ENCODE measurements at regions not wholly inside any gene's neighbourhood (a gene's known extent, or its start where the extent isn't known, plus 50 kb on each side); places are given as distances from the start of the nearest gene placed in this dataset.

GRCh38 chr18:34971313-34971712 lies 69.9 kb upstream of the MAPRE2 start:
- Histone ChIP-seq H3K27me3 (no peaks in the 10 kb centered on the region), H3K27ac (no peak overlapping the region), H3K36me3 (no peaks in the 10 kb centered on the region), H3K9me3 (no peaks in the 10 kb centered on the region), H3K4me1 (no peaks in the 10 kb centered on the region), H3K4me3 (no peak overlapping the region)
- intact Hi-C loops (cut with DNase I; ENCODE audit: low total_unique reads), result no loop called here
- no peak for DNase-seq
- TF ChIP-seq CTCF (IDR thresholded peaks at IDR 0.05), result no peak
- TF ChIP-seq POLR2A (IDR thresholded peaks at IDR 0.05), result no peak

- no peaks in the 10 kb centered on the region for H3K9me3 ChIP-seq
- no peak overlapping the region for H3K4me3 ChIP-seq
- H3K27ac ChIP-seq, result no peak overlapping the region
- no peaks in the 10 kb centered on the region for H3K4me1 ChIP-seq
- no peak for TF ChIP-seq CTCF (IDR thresholded peaks at IDR 0.05)
- TF ChIP-seq POLR2A (IDR thresholded peaks at IDR 0.05), result no peak
- no peaks in the 10 kb centered on the region for H3K36me3 ChIP-seq
- intact Hi-C loops (cut with DNase I; ENCODE audit: low total_unique reads), result no loop called here
- DNase-seq, result no peak
- H3K27me3 ChIP-seq, result no peaks in the 10 kb centered on the region
Measured at GRCh38 chr18:34972765-34973414, 68.3 kb upstream of the MAPRE2 start.

DNA sequence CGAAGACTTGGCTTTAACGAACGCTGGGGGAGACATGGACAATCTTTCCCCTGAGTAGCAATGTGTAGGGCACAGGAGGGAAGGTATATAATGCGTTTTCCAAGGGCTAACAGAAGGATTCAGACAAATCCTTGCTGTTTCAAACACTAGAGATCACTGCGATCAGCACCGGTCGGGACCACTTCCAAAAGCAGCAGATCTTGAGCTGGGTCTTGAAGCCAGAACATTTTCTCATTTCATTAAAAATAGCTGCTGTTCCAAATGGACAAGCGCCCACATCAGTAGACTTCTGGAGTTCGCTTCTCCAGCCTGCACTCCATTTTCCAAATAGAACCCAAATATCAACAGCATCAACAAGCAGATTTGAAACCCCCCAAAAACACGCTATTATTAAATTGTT lies 65.1 kb upstream of the MAPRE2 start:
- H3K4me3 ChIP-seq, result peak overlapping the region in 1 of 2 donors; percentile 65
- H3K4me1 ChIP-seq, result no peaks in the 10 kb centered on the region
- intact Hi-C loops (cut with DNase I; ENCODE audit: low total_unique reads), result no loop called here
- H3K27me3 ChIP-seq, result no peaks in the 10 kb centered on the region
- no peak overlapping the region for H3K27ac ChIP-seq
- H3K9me3 ChIP-seq, result no peaks in the 10 kb centered on the region
- TF ChIP-seq POLR2A (IDR thresholded peaks at IDR 0.05) (no peak), CTCF (IDR thresholded peaks at IDR 0.05) (no peak)
- H3K36me3 ChIP-seq, result no peaks in the 10 kb centered on the region
- DNase-seq, result no peak

- Histone ChIP-seq H3K27ac (no peak overlapping the region), H3K36me3 (no peaks in the 10 kb centered on the region), H3K9me3 (no peaks in the 10 kb centered on the region), H3K4me3 (peak overlapping the region; percentile 65 to 66), H3K4me1 (no peaks in the 10 kb centered on the region), H3K27me3 (no peaks in the 10 kb centered on the region)
- intact Hi-C loops (cut with DNase I; ENCODE audit: low total_unique reads), result no loop called here
- DNase-seq, result no peak
- TF ChIP-seq POLR2A (IDR thresholded peaks at IDR 0.05), result no peak
- no peak for TF ChIP-seq CTCF (IDR thresholded peaks at IDR 0.05)
Measured at GRCh38 chr18:34976534-34976898, 64.7 kb upstream of the MAPRE2 start.

DNA sequence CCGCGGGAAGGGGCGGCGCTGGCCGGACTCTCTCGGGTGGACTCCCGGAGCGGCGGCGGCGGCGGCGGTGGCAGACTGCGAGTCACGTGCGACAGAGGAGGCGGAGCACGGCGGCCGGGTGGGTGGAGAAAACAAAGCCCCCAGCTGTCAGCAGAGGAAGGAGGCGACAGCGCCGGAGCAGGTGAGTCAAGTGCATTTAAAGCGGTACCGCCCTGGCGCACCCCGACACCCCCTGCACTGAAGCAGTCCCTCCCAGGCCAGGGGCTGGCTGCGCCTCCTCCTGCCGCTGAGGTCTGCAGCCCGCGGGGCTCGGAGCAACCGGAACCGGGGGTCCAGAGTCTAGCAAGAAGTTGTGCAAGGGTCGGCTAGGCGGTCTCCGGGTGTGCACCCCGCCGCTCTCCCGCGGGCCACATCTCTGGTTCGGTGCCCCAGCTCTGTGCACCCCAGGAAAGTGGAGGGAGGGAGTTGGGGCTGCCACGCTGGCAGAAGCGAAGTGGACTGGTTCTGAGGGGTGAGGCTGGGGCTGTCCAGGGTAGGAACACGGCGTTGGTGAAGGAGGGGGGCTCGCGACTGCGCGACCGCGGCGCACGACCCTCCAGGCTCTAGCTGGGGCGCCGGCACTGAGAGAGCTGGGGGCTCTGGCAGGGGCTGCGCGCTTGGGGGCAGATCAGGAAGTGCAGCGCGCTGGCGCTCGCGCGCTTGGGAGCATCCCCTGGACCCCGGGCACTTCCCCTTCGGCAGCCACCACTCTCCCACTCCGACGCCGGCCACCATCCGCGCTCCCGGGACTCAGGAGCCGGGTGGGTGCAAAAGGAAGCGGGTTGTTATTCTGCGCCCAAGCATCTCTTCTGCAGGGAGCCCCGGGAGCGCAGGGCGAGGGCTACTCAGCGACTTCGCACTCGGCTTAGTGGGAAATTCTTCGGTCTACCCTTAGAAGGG lies 64.0 kb upstream of the MAPRE2 start:
- Histone ChIP-seq H3K27me3 (no peaks in the 10 kb centered on the region), H3K27ac (peak overlapping the region in 1 of 2 donors; percentile 12), H3K4me3 (peak overlapping the region; percentile 65 to 66), H3K4me1 (no peaks in the 10 kb centered on the region), H3K9me3 (no peaks in the 10 kb centered on the region), H3K36me3 (no peaks in the 10 kb centered on the region)
- TF ChIP-seq CTCF (IDR thresholded peaks at IDR 0.05), result no peak
- no peak for TF ChIP-seq POLR2A (IDR thresholded peaks at IDR 0.05)
- intact Hi-C loops (cut with DNase I; ENCODE audit: low total_unique reads), result no loop called here
- DNase-seq, result peak; percentile 49 to 54
